Neural cell (in vitro differentiated cells): ENCODE measurements at regions not wholly inside any gene's neighbourhood (a gene's known extent, or its start where the extent isn't known, plus 50 kb on each side); places are given as distances from the start of the nearest gene placed in this dataset.

Experiments used
- CTCF ChIP-seq: fragments of 450-650 bp; IDR thresholded peaks from 2 replicates; pipeline ENCODE4 v1.5.1; 2014; ENCODE audit warnings: antibody characterized with exemption, mild to moderate bottlenecking, moderate library complexity; ENCODE audit not compliant: poor library complexity, severe bottlenecking
- EP300 ChIP-seq: fragments of 450-650 bp; conservative IDR thresholded peaks from 2 replicates; pipeline ENCODE4 v1.6.1; 2014; ENCODE audit warnings: antibody characterized with exemption, mild to moderate bottlenecking, moderate library complexity; ENCODE audit not compliant: poor library complexity, severe bottlenecking

- no peak for TF ChIP-seq CTCF
- TF ChIP-seq EP300 = no peak
These were observed 521.9 kb downstream of the TBC1D22A start for GRCh38 chr22:47284360-47284759.
